COLO668 (cell line): ENCODE measurements at regions not wholly inside any gene's neighbourhood (a gene's known extent, or its start where the extent isn't known, plus 50 kb on each side); places are given as distances from the start of the nearest gene placed in this dataset.

Experiments used
- DNase-seq: peaks from one replicate; lab custom pipeline; 2025; ENCODE audit not compliant: unreplicated experiment; lab: John Stamatoyannopoulos, UW

DNA sequence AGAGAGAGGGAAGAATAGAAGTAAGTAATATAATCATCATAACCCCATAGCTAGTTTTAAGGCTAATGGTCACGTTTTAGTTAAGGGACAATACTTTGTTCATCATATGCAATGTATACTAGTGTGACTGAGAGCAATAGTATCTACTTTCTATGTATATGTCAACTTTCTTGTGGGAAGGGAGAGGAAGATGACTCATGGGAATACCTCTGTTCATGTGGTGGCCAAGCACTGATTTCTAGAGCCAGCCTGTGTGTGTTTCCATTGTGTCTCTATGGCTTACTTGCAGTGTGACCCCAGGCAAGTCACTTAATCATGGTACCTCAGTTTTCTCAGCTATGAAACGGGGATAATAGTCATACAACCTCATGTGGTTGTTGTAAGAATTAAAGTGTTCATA, 639.6 kb downstream of the CETN3 start:
- no peak for DNase-seq

DNA sequence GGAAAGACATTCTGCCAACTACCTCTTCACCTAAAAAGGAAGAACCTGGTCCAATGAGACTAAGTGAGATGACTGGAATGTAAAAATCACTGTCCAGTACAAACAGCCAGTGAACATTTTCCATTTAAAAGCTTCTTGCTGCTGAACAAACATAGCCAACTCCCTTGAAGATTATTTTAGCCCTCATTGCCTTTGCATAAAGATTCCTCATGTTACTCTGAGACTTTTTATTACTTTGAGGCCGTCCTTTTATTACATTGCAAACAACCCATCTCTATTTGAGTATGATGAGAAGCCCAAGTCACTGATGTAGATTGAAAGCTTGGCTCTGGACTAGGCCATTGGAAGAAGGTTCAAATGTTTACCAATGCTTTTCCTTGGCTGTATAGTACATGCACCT, 649.8 kb downstream of the CETN3 start:
- DNase-seq: no peak

DNA sequence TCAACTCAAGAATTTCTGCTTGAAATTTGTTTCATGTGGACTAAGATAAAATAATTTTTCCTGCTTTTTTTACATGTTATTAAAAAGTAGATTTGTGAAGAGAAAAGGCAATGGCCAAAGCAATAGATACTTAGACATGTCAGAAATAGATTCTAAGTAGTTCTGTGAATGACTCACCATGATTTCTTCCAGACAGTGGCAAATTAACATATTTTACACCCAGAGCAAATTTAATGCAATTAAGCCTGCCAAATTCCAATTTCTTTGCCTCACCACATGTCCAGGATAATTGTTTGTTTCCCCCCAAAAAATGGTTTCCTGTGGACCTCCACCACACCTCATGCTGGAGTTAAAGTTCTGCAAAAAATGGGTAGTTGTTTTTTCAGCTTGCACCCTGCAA, 651.4 kb downstream of the CETN3 start:
- DNase-seq: no peak

DNA sequence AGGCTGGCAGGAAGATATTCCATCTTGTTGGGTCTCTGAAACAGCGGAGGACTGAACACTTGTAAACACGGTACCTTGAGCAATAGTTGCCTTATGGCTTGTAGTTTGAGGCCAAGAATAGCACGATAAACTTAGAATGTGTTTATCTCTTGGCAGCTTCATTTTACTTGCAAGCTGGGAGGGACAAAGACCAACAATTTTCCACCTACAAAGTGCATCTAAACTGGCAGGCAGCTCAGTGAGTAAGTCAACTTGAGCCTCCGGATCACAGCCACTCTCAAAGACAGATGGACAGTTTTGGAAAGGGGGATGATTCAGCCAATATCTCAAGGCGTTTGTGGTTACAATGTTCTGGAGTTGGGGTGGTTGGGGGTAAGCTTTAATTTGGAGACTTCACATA, 652.6 kb downstream of the CETN3 start:
- no peak for DNase-seq

DNA sequence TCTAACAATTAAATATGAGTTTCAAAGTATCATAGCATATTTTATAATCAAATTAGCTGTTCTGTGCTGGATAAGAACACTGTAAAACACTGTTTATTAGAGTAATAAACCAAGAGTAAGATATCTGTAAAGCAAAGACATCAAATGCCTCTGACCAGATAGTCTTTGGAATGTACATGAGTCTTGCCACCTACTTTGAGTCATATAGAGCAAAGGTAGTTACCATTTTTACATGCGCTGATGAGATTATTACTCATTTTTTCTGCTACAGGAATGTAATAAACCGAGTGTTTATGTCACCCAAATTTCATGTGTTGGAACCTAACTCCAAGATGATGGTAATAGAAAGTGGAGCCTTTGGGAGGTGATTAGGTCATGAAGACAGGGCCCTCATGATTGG, 654.5 kb downstream of the CETN3 start:
- no peak for DNase-seq

DNA sequence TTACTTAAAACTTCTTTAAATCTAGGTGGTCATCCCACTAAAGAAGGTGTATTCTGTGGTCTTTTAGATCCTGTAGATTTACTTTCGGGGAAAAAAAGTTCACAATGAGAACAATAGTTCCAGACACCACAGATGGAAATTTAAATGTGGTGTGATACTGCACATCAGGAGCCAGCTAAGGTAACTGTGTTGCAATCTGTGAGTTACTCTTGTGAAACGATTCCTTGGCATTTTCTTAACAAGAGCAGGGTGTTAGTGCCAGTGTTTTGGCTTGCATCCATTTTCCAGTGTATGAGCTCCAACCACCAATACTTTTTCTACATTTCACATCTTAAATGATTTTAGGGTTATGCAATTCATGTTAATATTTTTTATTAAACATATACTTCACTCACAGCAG, 674.5 kb downstream of the CETN3 start:
- DNase-seq: no peak

DNA sequence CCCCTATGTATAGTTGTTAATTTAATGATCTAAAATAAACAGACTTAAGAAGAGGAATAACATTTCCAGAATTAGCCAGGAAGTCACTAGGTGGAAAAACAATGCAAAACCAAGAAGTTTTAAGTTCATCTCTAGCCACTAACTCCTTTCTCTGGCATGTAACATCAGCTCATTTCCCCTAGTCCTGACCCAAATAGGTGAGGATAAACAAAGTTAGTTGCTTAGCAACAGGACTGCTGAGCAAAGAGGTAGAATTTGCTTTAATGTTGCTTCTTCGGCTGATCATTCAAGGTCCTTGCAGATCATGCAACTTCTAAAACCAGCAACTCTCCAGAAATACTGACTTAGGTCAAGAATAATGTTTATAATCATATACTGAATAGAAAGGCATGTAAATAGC, 675.8 kb downstream of the CETN3 start:
- DNase-seq: no peak

DNA sequence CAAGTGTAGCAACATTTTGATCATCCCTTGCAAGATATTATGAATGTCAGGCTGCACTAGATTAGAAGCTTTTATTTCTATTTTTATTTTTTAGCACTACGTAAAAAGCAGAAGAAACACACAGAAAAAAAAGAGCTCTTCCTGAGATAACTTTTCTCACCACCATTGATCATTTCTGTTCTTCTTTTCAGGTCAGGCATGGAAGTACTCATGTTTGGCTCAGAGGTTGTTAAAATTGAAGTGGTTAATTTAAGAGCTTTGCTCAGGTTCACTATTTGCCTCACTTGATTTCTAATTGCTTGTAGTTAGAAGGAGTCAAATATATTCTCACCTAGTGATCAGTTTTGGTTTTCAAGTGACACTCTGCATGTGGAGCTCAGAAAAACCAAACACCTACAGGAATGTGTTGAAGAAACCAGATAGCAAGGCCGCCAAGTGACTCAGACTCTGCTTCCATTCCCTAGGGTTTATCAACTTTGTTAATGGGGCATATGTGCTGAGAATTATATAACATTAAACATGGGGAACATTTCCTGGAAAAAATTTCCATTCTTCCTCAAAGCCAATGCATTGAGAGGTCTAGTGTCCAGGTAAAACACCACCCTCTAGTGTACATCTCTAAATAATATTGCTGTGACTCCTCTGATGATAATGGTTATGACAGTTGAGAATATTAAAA, 679.8 kb downstream of the CETN3 start:
- no peak for DNase-seq

DNA sequence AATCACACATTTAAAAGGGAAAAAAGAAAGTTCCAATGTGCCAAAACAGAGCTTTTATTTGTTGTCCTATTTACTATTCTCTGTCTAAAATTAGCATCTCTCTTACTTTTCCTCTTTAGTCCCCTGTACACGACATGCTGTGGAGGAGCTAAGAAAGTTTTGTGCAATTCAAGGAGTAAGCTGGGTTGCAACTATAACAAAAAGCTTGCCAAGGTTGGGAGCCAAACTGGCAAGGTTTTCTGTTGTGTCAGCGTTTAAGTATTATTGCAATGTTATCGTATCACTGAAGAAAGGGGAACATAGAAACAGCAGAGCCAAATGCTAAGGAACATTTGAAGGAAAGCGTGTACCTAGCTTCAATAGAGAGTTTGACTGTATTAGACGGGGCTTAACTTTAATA, 680.8 kb downstream of the CETN3 start:
- no peak for DNase-seq

DNA sequence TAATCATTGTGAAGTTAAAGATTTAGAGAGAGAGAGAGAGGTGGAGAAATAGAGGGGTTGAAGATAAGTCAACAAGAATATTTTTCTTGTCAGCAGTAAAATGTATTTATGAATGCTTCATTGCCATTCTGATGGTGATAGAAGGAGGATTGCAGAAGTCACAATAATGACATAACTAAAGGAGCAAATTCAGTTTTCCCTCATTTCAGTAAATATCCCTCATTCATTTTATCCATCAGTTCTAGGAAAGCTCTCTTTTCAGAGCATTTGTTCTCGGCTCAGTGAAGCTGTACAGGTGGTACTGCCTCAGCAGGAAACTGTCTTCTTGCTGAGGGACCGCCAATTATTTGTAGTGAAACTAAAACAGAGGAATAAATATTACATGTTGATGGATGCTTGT, 681.4 kb downstream of the CETN3 start:
- no peak for DNase-seq

DNA sequence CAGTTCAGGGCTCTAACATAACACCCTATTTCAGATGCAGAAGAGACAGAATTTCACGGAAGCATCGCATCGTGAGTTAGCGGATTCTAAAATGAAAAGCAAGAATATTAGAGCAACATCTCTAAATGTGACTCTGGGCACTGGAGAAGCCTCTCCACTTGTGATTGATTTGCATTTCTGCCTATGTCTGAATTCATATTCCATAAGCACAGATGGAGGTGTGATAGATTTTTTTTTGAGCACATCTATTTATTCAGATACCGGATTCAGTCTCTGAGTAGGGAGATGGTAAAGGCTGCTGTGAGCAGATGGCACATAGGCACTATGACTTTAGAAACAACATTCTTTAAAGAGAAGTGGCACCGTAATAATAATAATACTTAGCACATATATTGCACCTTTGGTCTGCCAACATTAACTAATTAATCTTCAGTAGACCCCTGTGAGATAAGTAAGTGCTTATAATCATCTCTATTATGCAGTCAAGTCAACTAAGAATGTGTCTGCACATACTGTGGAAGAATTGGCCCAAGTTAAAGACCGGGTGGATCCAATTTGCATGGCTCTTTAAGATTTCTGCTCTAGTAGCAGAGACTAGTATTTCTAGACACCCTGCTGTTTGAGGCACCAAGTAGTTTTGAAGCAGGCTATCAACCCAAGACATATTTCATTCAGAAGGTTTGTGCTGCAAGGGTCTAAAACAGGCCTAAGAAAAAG, 685.0 kb downstream of the CETN3 start:
- no peak for DNase-seq

DNA sequence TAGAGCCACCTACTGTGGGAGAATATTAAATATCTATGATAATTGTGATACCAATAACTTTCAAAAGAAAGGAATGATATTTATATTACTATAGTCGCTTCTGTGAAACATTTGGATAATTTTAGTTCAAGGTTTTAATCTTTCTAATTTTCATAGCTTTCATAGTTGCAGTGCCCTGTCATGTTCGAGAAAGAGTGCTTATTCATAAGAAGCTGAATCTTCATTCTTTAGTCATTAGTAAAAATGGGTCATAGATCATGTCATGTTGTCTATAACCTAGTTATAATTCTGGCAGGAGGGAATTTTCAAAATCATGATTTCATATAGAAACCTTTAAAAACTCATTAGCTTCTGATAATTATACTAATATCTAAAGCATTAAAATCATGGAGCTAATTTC, 685.6 kb downstream of the CETN3 start:
- no peak for DNase-seq

DNA sequence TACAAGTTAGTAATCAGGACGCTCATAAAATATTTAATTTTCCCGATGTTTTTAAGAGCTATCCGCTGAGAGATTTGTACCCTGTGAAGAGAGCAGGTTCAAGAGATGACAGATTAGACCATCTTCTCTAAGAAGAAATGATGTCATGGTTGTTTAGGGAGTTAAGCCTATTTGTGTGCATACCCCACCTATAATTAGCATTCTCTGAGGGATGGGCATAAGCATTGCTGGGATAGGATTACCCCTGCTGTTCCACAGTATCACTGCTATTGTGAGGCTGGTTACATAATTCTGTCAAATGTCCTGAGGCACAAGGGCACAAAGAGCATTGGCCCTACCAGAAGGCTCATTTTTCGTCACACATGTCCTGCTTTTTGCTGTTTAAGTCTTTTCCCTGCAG, 687.0 kb downstream of the CETN3 start:
- no peak for DNase-seq

DNA sequence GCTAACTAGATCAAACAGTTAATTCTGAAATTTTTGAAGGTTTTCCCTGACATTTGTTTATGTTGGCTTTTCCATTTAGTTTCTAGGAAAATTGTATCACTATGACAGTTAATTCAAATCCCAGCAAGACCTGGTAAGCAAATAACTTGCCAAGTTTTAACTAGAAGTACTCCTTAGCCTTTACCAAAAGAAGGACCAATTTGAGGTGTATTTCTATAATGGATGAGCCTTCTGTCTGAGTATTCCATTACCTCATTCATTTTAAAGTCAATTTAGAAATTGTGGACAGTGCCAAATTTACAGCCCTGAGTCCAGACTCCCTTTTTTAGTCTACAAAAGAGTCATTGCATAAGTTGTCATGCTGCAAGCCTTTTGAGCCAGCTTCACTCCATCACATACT, 687.6 kb downstream of the CETN3 start:
- no peak for DNase-seq

DNA sequence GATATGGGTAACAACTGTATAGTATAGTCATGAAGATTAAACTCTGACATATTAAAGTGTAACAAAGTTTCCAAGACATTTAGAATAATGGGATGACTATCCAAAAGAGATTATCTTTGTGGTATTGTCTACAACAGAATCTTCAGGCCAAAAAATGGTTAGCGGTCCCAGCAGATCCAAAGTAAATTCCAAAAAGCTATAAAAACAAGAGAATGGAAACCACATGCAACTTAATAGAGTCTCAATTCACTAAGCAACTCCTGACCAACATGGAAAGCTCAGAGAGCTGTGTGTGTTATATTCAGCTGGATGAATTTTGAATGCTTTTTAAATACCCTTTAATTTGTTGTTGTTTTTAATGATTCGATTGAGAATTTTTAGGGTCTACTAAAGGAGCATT, 688.2 kb downstream of the CETN3 start:
- no peak for DNase-seq

DNA sequence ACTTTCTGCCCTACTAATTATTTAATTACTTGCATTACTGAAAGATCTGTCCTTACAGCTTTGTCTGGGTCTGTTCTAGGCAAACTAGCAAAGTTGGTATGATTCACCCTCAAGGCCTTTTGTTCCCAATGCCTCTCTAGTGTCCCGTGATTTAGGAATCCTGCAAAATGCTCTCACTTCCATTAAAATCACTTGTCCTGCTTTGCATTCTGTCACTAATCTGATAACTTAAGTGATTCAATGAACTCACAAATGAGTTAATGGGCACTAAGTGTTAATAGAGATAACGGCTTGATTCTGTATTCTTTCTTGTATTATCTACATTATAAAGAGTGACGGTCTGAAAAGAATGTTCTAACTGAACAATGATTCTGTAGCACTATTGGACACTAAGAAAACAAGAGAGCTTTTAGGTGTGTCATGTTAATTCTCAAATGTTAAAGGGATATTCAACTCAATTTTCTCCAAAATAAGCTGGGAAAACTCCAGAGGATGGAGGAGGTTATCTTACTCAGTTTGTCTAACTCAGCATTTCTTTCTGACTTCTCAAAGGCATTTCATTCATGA, 697.3 kb downstream of the CETN3 start:
- DNase-seq: no peak

DNA sequence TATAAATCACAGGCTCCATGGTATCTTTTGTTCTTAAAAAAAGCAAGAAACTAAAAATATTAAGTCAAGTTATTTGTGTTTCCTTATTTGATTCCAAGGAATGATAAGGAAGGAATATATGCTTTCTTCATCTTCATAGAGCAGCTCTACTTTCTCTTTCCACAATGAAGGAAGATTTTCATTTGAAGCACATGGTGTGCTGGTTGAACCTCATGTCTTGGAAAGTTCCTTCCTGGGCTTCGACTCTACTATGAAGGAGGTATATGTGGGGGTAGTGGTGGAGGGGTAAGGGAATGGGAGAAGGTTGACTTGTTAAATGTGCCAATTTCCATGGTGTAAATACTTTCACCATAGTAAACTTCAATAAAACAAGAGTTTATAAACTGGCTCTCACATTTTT, 698.0 kb downstream of the CETN3 start:
- no peak for DNase-seq

DNA sequence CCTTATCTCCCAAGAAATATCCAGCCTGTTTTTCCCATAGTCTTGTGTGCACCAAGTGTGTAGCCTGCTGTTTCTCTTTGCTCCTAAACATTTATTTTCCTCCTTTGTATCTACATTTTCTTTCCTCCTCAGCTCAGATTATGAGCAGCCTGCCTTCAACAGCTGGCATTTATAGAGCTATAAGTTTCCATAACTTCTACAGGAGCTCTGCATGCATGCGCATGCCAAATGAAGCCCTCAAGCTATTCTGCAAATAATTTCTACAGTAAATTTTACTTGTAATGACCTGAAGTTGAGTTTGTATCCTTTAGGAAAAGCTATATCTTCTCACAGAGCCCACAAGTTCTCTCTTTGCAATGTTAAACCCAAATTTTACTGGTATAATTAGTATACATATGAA, 699.5 kb downstream of the CETN3 start:
- DNase-seq: no peak

DNA sequence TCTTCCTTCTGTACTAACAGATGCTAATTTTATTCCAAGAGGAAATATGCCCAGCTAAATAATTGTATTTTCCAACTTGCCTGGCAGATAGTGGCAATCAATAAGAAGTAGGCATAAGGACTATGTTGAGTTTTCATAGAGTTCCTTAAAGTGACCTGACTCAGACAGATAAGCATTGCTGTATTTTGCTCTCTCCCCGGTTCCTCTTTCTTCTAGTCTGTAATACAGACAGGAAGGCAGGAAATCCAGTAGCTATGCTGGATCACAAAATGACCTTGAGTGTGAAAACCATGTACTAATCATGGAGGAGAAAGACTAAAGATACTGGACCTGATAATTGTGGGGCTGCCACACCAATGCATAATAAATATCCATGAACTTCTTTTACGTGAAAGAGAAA, 701.7 kb downstream of the CETN3 start:
- DNase-seq: no peak

DNA sequence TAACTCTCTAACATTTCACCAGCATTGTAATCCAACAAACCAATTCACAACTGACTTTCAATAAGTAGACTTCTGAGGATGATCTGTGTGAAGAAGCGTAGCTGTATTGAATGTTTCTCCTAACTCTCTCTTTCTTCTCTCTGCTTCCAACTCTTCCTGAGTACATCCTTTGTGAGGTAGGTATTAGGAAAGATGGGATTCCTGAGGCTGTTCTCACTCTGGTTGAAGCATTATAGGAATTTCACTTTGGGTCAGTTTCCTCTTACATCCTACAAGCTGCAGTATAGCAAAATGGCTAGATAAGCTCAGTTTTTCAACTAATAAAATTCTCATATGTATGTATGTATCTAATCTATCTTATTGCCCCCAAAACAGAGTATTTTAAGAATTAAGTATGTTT, 702.8 kb downstream of the CETN3 start:
- no peak for DNase-seq

DNA sequence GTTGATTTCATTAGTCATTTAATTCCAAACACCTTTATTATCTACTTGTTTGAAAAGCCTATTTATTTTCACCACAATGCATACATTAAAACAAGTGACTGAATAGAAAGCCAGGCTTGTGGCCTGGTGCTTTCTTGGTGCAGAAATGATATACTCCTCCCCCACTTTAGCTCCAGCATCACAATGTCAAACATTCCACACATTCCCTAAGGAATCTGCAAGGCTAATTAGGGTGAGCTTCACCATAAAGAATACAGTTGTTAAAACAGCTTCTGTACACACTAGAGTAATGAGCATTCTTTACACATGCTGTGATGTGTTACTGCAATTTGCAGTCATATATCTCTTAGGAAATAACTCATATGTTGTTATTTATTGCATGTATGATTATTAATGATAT, 705.7 kb downstream of the CETN3 start:
- DNase-seq: no peak

DNA sequence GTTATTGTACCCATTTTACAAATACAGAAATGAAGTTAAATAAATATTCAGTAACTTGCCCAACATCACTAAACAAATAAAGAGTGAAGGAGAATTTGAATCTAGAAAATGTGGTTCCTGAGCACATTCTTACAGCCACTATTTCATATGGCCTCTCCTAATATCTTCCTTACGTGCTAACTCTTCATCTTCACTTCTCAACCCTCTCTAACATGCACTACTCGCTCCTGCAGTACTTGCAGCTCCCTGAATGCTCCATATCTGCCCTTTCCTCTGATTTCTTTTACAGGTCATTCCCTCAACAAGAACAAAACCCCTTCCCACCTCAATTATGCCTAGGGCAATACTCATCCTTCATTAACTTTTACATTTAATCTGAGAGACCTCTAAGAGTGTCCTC, 711.5 kb downstream of the CETN3 start:
- no peak for DNase-seq

DNA sequence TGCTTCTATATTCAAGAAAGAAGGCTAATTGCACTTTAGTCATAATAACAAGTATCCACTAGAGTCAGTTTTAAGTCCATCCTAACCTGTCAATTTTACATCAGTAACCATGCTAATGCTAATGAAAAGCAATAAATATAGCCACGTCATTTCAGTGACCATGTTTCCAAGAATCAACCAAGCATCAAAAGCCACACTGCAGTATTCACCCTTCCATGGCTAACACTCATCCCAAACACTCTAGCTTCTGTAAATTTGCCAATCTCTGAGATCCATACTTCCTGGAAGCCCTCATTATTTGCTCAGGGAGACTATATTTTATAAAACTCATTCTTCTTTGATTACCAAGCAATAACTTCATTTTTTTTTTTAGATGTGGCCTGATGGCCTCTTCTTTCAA, 712.0 kb downstream of the CETN3 start:
- no peak for DNase-seq
